ENCODE measurements at regions not wholly inside any gene's neighbourhood (a gene's known extent, or its start where the extent isn't known, plus 50 kb on each side); places are given as distances from the start of the nearest gene placed in this dataset.

GRCh38 chr5:75975496-75975895 is 107.7 kb upstream of the SV2C start:
- Histone ChIP-seq H3K4me1 (ENCODE audit: control insufficient read depth in 1 of 2, insufficient read depth in 2 of 2, low read length in 2 of 2) (no peaks in the 10 kb centered on the region), H3K9me3 (replicated peaks in 1 of 2; ENCODE audit: control insufficient read depth in 1 of 2, insufficient read depth in 1 of 2, low read length in 2 of 2) (no peaks in the 10 kb centered on the region), H3K79me2 (ENCODE audit: insufficient read depth, low read length) (no peaks in the 10 kb centered on the region), H3K36me3 (replicated peaks in 1 of 2; ENCODE audit: control insufficient read depth in 1 of 2, insufficient read depth in 2 of 2, low read length in 2 of 2) (no peaks in the 10 kb centered on the region), H3K4me3 (replicated peaks in 1 of 3; ENCODE audit: low read depth in 2 of 3, low read length in 3 of 3) (no peak overlapping the region), H2AFZ (ENCODE audit: insufficient read depth, low read depth, low read length, poor library complexity, severe bottlenecking) (no peak overlapping the region), H4K20me1 (ENCODE audit: insufficient read depth, low read length) (no peaks in the 10 kb centered on the region), H3K9ac (ENCODE audit: insufficient read depth, low read length, poor library complexity, severe bottlenecking) (no peak overlapping the region), H3K4me2 (replicated peaks; ENCODE audit: extremely low read depth, low read length, poor library complexity, severe bottlenecking) (no peak overlapping the region), H3K27me3 (ENCODE audit: control insufficient read depth in 2 of 2, insufficient read depth in 2 of 2, low read length in 2 of 2) (peaks cover 0 to 2% of the 10 kb centered on the region in 2 donors), H3K27ac (ENCODE audit: low read depth in 1 of 2, low read length in 2 of 2) (no peak overlapping the region)
- no peak for DNase-seq
- H3K27me3 Mint-ChIP-seq (ENCODE audit: low read depth in 3 of 3) = peaks cover 0 to 8% (median 2%) of the 10 kb centered on the region in 3 donors
- no peaks in the 10 kb centered on the region for H3K36me3 Mint-ChIP-seq
- 100% methylated on average over 2 of the region's 5 CpGs for WGBS (ENCODE audit: insufficient coverage)
- peaks cover 5 to 11% (median 8%) of the 10 kb centered on the region in 7 donors for H3K9me3 Mint-ChIP-seq
- no peak for TF ChIP-seq CTCF (IDR thresholded peaks at IDR 0.05)
- intact Hi-C loops (cut with micrococcal nuclease) = no loop called here
- H3K27ac Mint-ChIP-seq = no peak overlapping the region
- no peak overlapping the region for H3K4me3 Mint-ChIP-seq
- H3K4me1 Mint-ChIP-seq = no peaks in the 10 kb centered on the region

DNA sequence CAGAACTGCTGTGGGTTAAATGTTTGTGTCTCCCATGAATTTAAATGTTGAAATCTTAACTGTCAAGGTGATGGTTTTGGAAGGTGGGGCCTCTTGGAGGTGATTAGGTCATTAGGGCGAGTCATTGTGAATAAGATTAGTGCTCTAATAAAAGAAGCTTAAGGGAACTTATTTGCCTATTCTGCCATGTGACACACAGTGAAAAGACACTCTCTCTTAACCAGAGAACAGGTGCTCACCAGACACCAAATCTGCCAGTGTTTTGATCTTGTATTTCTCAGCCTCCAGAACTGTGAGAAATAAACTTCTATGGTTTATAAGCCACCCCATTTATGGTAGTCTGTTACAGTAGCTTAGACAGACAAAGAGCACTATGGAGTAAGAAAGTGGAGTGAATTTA is 117.9 kb upstream of the SV2C start:
- no peak overlapping the region for H3K4me2 ChIP-seq (replicated peaks; ENCODE audit: extremely low read depth, low read length, poor library complexity, severe bottlenecking)
- H3K27me3 ChIP-seq (ENCODE audit: control insufficient read depth in 2 of 2, insufficient read depth in 2 of 2, low read length in 2 of 2) = peaks cover 2 to 3% of the 10 kb centered on the region in 2 donors
- DNase-seq = no peak
- H3K4me3 ChIP-seq (replicated peaks in 1 of 3; ENCODE audit: low read depth in 2 of 3, low read length in 3 of 3) = no peak overlapping the region
- no peaks in the 10 kb centered on the region for H3K79me2 ChIP-seq (ENCODE audit: insufficient read depth, low read length)
- no peak overlapping the region for H2AFZ ChIP-seq (ENCODE audit: insufficient read depth, low read depth, low read length, poor library complexity, severe bottlenecking)
- Mint-ChIP-seq H3K27me3 (ENCODE audit: low read depth in 3 of 3) (peaks cover 0 to 6% (median 3%) of the 10 kb centered on the region in 3 donors), H3K4me1 (peaks cover 8% of the 10 kb centered on the region), H3K4me3 (no peak overlapping the region), H3K27ac (no peak overlapping the region), H3K9me3 (peaks cover 12 to 31% (median 17%) of the 10 kb centered on the region in 7 donors), H3K36me3 (no peaks in the 10 kb centered on the region)
- no peak for TF ChIP-seq CTCF (IDR thresholded peaks at IDR 0.05)
- H3K9ac ChIP-seq (ENCODE audit: insufficient read depth, low read length, poor library complexity, severe bottlenecking) = no peak overlapping the region
- H3K27ac ChIP-seq (ENCODE audit: low read depth in 1 of 2, low read length in 2 of 2) = no peak overlapping the region
- no peaks in the 10 kb centered on the region for H3K4me1 ChIP-seq (ENCODE audit: control insufficient read depth in 1 of 2, insufficient read depth in 2 of 2, low read length in 2 of 2)
- WGBS (ENCODE audit: insufficient coverage) = no CpG with 5 or more reads among the region's 1 CpG
- no peaks in the 10 kb centered on the region for H3K36me3 ChIP-seq (replicated peaks in 1 of 2; ENCODE audit: control insufficient read depth in 1 of 2, insufficient read depth in 2 of 2, low read length in 2 of 2)
- H4K20me1 ChIP-seq (ENCODE audit: insufficient read depth, low read length) = no peaks in the 10 kb centered on the region
- peaks cover 0 to 7% of the 10 kb centered on the region in 2 donors for H3K9me3 ChIP-seq (replicated peaks in 1 of 2; ENCODE audit: control insufficient read depth in 1 of 2, insufficient read depth in 1 of 2, low read length in 2 of 2)
- intact Hi-C loops (cut with micrococcal nuclease) = no loop called here
